22Rv1 (cell line): ENCODE measurements at regions not wholly inside any gene's neighbourhood (a gene's known extent, or its start where the extent isn't known, plus 50 kb on each side); places are given as distances from the start of the nearest gene placed in this dataset.
"Not testable (repeated sequence)": the region's sequence is repeated elsewhere in the genome, so short reads cannot be mapped to it uniquely, and the experiment has no call there.

Source experiments
- ZFX ChIP-seq: fragments of 450-650 bp; IDR thresholded peaks from 2 replicates; pipeline ENCODE4 v1.6.1; 2017; ENCODE audit warnings: antibody characterized with exemption, borderline replicate concordance
- TF ChIP-seq, protein P1 (sequence below): fragments of 450-650 bp; IDR thresholded peaks from 2 replicates; pipeline ENCODE4 v1.5.1; 2017; ENCODE audit warnings: mild to moderate bottlenecking

DNA sequence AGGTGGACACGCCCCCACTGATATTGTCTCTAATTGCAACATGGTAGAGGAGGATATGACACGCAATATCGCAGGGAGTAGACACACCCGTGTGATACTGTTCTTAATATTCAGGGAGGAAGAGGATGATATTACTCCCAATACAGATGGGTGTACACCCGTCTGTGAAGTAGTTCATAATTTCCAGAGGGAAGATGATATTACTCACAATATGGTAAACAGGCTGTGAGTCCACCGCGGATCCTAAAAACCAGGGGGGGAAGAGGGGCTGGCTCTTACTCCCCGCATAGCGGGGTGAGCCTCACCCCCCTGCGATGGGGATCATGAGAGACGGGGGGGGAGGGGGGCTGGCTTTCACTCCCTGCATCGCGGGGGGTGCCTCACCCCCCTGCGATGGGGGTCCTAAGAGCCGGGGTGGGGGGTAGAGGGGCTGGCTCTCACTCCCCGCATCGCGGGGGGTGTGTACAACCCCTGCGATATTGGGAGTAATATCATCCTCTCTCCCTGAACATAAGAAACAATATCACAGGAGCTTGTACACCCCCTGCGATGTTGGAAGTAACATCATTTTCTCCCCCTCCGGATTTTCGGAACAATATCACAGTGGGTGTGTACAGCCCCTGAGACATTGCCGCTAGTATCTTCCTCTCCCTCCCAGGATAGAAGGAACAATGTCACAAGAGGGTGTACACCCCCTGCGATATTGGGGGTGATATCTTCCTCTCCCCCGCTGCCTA is 52.2 kb upstream of the FRG2C start:
- TF ChIP-seq, protein P1, sequence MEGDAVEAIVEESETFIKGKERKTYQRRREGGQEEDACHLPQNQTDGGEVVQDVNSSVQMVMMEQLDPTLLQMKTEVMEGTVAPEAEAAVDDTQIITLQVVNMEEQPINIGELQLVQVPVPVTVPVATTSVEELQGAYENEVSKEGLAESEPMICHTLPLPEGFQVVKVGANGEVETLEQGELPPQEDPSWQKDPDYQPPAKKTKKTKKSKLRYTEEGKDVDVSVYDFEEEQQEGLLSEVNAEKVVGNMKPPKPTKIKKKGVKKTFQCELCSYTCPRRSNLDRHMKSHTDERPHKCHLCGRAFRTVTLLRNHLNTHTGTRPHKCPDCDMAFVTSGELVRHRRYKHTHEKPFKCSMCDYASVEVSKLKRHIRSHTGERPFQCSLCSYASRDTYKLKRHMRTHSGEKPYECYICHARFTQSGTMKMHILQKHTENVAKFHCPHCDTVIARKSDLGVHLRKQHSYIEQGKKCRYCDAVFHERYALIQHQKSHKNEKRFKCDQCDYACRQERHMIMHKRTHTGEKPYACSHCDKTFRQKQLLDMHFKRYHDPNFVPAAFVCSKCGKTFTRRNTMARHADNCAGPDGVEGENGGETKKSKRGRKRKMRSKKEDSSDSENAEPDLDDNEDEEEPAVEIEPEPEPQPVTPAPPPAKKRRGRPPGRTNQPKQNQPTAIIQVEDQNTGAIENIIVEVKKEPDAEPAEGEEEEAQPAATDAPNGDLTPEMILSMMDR = not testable (repeated sequence)
- TF ChIP-seq ZFX = not testable (repeated sequence)
